Osteocyte (in vitro differentiated cells): ENCODE measurements at regions not wholly inside any gene's neighbourhood (a gene's known extent, or its start where the extent isn't known, plus 50 kb on each side); places are given as distances from the start of the nearest gene placed in this dataset.

Source experiments
- DNase-seq: peaks from one replicate; pipeline ENCODE4 v3.0.0; 2021; ENCODE audit warnings: mixed read lengths; ENCODE audit not compliant: unreplicated experiment; ENCODE audit errors: extremely low spot score
- H3K27ac Mint-ChIP-seq: one replicate; pipeline ENCODE4 v1.8.0; 2021; ENCODE audit warnings: mild to moderate bottlenecking, mixed read lengths; ENCODE audit not compliant: unreplicated experiment
- H3K27me3 Mint-ChIP-seq: one replicate; pipeline ENCODE4 v1.8.0; 2021; ENCODE audit warnings: mixed read lengths; ENCODE audit not compliant: unreplicated experiment
- H3K36me3 Mint-ChIP-seq: one replicate; pipeline ENCODE4 v1.8.0; 2021; ENCODE audit warnings: mixed read lengths; ENCODE audit not compliant: unreplicated experiment
- H3K4me1 Mint-ChIP-seq: one replicate; pipeline ENCODE4 v1.8.0; 2021; ENCODE audit warnings: mixed read lengths; ENCODE audit not compliant: unreplicated experiment
- H3K4me3 Mint-ChIP-seq: one replicate; pipeline ENCODE4 v1.8.0; 2021; ENCODE audit warnings: mild to moderate bottlenecking, moderate library complexity, mixed read lengths; ENCODE audit not compliant: unreplicated experiment
- H3K9me3 Mint-ChIP-seq: one replicate; pipeline ENCODE4 v1.8.0; 2021; ENCODE audit warnings: mixed read lengths; ENCODE audit not compliant: unreplicated experiment
- CTCF ChIP-seq: fragments of 200-600 bp; sonication (generic); IDR thresholded peaks from 2 replicates; pipeline ENCODE4 v1.5.0; 2021; ENCODE audit warnings: antibody characterized with exemption, mild to moderate bottlenecking, moderate library complexity

- Mint-ChIP-seq H3K27me3 (no peaks in the 10 kb centered on the region), H3K27ac (no peak overlapping the region)
- TF ChIP-seq CTCF: no peak
Measured at GRCh38 chr12:61857968-61858367, 402.2 kb upstream of the USP15 start.

GRCh38 chr12:61860451-61860850, 399.8 kb upstream of the USP15 start:
- no peak overlapping the region for H3K4me3 Mint-ChIP-seq
- no peaks in the 10 kb centered on the region for H3K27me3 Mint-ChIP-seq
- no peak for DNase-seq
- H3K36me3 Mint-ChIP-seq: no peaks in the 10 kb centered on the region
- TF ChIP-seq CTCF: no peak
- no peaks in the 10 kb centered on the region for H3K9me3 Mint-ChIP-seq
- H3K27ac Mint-ChIP-seq: no peak overlapping the region
- H3K4me1 Mint-ChIP-seq: no peaks in the 10 kb centered on the region

More at GRCh38 chr12:61857968-61858367, 402.2 kb upstream of the USP15 start:
- H3K4me3 Mint-ChIP-seq: no peak overlapping the region
- no peaks in the 10 kb centered on the region for H3K36me3 Mint-ChIP-seq
- DNase-seq: no peak
- peaks cover 18% of the 10 kb centered on the region for H3K9me3 Mint-ChIP-seq
- no peaks in the 10 kb centered on the region for H3K4me1 Mint-ChIP-seq

GRCh38 chr12:61862986-61863385, 397.2 kb upstream of the USP15 start:
- Mint-ChIP-seq H3K4me3 (no peak overlapping the region), H3K27me3 (no peaks in the 10 kb centered on the region), H3K36me3 (no peaks in the 10 kb centered on the region), H3K27ac (no peak overlapping the region), H3K9me3 (no peaks in the 10 kb centered on the region), H3K4me1 (no peaks in the 10 kb centered on the region)
- DNase-seq: no peak
- no peak for TF ChIP-seq CTCF

- no peaks in the 10 kb centered on the region for H3K4me1 Mint-ChIP-seq
- no peak overlapping the region for H3K4me3 Mint-ChIP-seq
- TF ChIP-seq CTCF: no peak
- no peaks in the 10 kb centered on the region for H3K9me3 Mint-ChIP-seq
- no peaks in the 10 kb centered on the region for H3K36me3 Mint-ChIP-seq
- no peak overlapping the region for H3K27ac Mint-ChIP-seq
- H3K27me3 Mint-ChIP-seq: no peaks in the 10 kb centered on the region
- no peak for DNase-seq
Measured at GRCh38 chr12:61863811-61864210, 396.4 kb upstream of the USP15 start.

- DNase-seq: no peak
- H3K4me1 Mint-ChIP-seq: no peaks in the 10 kb centered on the region
- H3K9me3 Mint-ChIP-seq: no peaks in the 10 kb centered on the region
- TF ChIP-seq CTCF: no peak
- no peaks in the 10 kb centered on the region for H3K36me3 Mint-ChIP-seq
- no peak overlapping the region for H3K27ac Mint-ChIP-seq
- H3K4me3 Mint-ChIP-seq: no peak overlapping the region
- no peaks in the 10 kb centered on the region for H3K27me3 Mint-ChIP-seq
Measured at GRCh38 chr12:61869796-61870195, 390.4 kb upstream of the USP15 start.
